Endodermal cell (in vitro differentiated cells): ENCODE measurements at regions not wholly inside any gene's neighbourhood (a gene's known extent, or its start where the extent isn't known, plus 50 kb on each side); places are given as distances from the start of the nearest gene placed in this dataset.

ENCODE experiments used
- DNase-seq: peaks from one replicate; pipeline ENCODE4 v3.0.0-alpha.2; 2017
- H3K27ac ChIP-seq: 2 replicates; pipeline ENCODE4 v1.5.1; 2013; ENCODE audit warnings: mild to moderate bottlenecking, low read depth, low read length, moderate library complexity
- H3K27me3 ChIP-seq: 2 replicates; pipeline ENCODE4 v1.6.1; 2013; ENCODE audit warnings: mild to moderate bottlenecking, low read length, moderate library complexity; ENCODE audit not compliant: insufficient read depth, control insufficient read depth, poor library complexity, severe bottlenecking
- H3K36me3 ChIP-seq: 2 replicates; pipeline ENCODE4 v1.7.0; 2013; ENCODE audit warnings: mild to moderate bottlenecking, low read length, moderate library complexity; ENCODE audit not compliant: control insufficient read depth, insufficient read depth
- H3K4me1 ChIP-seq: one replicate; pipeline ENCODE4 v1.7.0; 2013; ENCODE audit warnings: low read length; ENCODE audit not compliant: control insufficient read depth, insufficient read depth
- H3K4me3 ChIP-seq: 2 replicates; pipeline ENCODE4 v1.5.1; 2013; ENCODE audit warnings: mild to moderate bottlenecking, low read length, moderate library complexity
- H3K9ac ChIP-seq: 2 replicates; pipeline ENCODE4 v1.6.1; 2013; ENCODE audit warnings: mild to moderate bottlenecking, low read length, moderate library complexity; ENCODE audit not compliant: poor library complexity, severe bottlenecking; ENCODE audit errors: extremely low read depth
- H3K9me3 ChIP-seq: 2 replicates; pipeline ENCODE4 v1.6.1; 2013; ENCODE audit warnings: mild to moderate bottlenecking, low read length, moderate library complexity; ENCODE audit not compliant: control insufficient read depth
- H3K27ac Mint-ChIP-seq: 2 replicates; pipeline ENCODE4 v1.8.0; 2020; ENCODE audit warnings: mixed read lengths
- H3K27me3 Mint-ChIP-seq: 2 replicates; pipeline ENCODE4 v1.8.0; 2021; ENCODE audit warnings: mild to moderate bottlenecking, mixed read lengths; ENCODE audit not compliant: insufficient read depth
- H3K36me3 Mint-ChIP-seq: 2 replicates; pipeline ENCODE4 v1.8.0; 2020; ENCODE audit warnings: low read depth, mixed read lengths
- H3K4me1 Mint-ChIP-seq: 2 replicates; pipeline ENCODE4 v1.8.0; 2020; ENCODE audit warnings: mixed read lengths
- H3K4me3 Mint-ChIP-seq: 2 replicates; pipeline ENCODE4 v1.8.0; 2020; ENCODE audit warnings: mild to moderate bottlenecking, moderate library complexity, mixed read lengths
- H3K9me3 Mint-ChIP-seq: 2 replicates; pipeline ENCODE4 v1.8.0; 2020; ENCODE audit warnings: mild to moderate bottlenecking, mixed read lengths
- WGBS, 2 experiments: methylation state at CpG; one replicate each; pipeline versions ENCODE4 v1.1.5 to v1.1.7; 2013; ENCODE audit warnings: missing lambda C conversion rate in 2 of 2, mixed read lengths in 1 of 2; ENCODE audit not compliant: insufficient coverage in 1 of 2, insufficient read length in 1 of 2; 5-methylcytosine and 5-hydroxymethylcytosine counted together
- TF ChIP-seq, protein P1 (sequence below): fragments of 200-600 bp; sonication (generic); conservative IDR thresholded peaks from 2 replicates; pipeline ENCODE4 v1.5.0; 2021; ENCODE audit warnings: antibody characterized with exemption, mild to moderate bottlenecking

DNA sequence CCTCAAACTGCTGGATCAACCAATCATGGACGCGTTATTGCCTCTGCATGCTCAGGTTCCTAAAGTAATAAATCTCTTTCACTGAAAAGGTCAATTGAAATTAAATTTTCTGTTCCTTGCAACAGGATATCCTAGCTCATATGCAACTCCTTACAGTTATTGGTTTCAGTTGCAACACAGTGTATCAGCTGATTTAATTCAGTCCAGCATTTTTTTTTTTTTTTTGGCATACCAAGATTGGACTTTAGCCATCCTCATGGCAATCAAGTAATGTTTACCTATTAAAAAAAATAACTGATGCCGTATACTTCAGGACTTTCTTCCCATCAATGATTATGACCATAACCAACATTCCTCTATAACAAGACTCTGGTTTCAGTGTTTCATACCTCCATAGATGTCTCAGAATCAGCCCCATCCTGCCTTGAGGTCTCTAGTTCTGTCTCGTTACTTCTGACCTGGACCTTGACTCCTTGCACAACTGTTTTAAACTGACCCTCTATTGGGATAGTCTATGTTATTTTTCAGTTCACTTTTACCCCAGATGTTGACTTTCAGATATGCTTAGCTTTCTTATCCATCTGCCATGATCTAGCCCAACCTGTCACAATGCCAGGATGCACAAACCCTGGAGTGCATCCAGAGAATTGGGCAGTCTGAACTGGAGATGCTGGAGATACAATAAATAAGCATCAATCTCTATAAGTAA lies 265.0 kb upstream of the GADL1 start:
- DNase-seq = no peak
- Mint-ChIP-seq H3K9me3 (no peaks in the 10 kb centered on the region), H3K27me3 (no peaks in the 10 kb centered on the region), H3K27ac (no peak overlapping the region), H3K4me1 (no peaks in the 10 kb centered on the region), H3K4me3 (no peak overlapping the region), H3K36me3 (no peaks in the 10 kb centered on the region)
- H3K36me3 ChIP-seq = no peaks in the 10 kb centered on the region
- no peaks in the 10 kb centered on the region for H3K4me1 ChIP-seq
- no peaks in the 10 kb centered on the region for H3K27me3 ChIP-seq
- H3K27ac ChIP-seq = no peak overlapping the region
- H3K9me3 ChIP-seq = no peaks in the 10 kb centered on the region
- no peak overlapping the region for H3K9ac ChIP-seq
- TF ChIP-seq, protein P1, sequence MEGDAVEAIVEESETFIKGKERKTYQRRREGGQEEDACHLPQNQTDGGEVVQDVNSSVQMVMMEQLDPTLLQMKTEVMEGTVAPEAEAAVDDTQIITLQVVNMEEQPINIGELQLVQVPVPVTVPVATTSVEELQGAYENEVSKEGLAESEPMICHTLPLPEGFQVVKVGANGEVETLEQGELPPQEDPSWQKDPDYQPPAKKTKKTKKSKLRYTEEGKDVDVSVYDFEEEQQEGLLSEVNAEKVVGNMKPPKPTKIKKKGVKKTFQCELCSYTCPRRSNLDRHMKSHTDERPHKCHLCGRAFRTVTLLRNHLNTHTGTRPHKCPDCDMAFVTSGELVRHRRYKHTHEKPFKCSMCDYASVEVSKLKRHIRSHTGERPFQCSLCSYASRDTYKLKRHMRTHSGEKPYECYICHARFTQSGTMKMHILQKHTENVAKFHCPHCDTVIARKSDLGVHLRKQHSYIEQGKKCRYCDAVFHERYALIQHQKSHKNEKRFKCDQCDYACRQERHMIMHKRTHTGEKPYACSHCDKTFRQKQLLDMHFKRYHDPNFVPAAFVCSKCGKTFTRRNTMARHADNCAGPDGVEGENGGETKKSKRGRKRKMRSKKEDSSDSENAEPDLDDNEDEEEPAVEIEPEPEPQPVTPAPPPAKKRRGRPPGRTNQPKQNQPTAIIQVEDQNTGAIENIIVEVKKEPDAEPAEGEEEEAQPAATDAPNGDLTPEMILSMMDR = no peak
- H3K4me3 ChIP-seq = no peak overlapping the region
- WGBS, 2 experiments = 95 to 100% methylated on average over 2 to 4 of the region's 4 CpGs

DNA sequence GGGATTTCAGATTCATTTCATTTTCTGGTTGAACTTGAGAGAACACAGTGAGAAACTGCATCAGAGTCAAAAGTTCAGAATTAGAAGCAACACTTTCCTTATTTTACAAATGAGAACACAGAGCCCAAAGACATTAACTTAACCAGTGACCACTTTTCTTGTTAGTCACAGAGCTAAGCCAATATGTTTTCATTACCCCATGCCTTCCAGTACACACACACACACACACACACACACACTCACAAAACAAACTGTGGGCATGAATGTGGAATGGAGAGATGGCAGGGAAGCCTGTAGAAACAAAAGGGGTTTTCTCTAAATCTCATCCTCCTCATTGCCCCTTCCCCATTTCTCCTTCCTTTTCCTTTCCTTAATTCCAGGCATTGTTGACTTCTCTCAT lies 267.4 kb upstream of the GADL1 start:
- no peaks in the 10 kb centered on the region for H3K36me3 ChIP-seq
- DNase-seq = no peak
- no peak overlapping the region for H3K4me3 Mint-ChIP-seq
- peaks cover 15% of the 10 kb centered on the region for H3K4me1 Mint-ChIP-seq
- TF ChIP-seq, protein P1 = no peak
- H3K27ac Mint-ChIP-seq = no peak overlapping the region
- H3K4me1 ChIP-seq = no peaks in the 10 kb centered on the region
- H3K4me3 ChIP-seq = no peak overlapping the region
- no peak overlapping the region for H3K9ac ChIP-seq
- H3K27me3 ChIP-seq = no peaks in the 10 kb centered on the region
- no peaks in the 10 kb centered on the region for H3K27me3 Mint-ChIP-seq
- no peaks in the 10 kb centered on the region for H3K9me3 ChIP-seq
- H3K27ac ChIP-seq = no peak overlapping the region
- no peaks in the 10 kb centered on the region for H3K9me3 Mint-ChIP-seq
- no peaks in the 10 kb centered on the region for H3K36me3 Mint-ChIP-seq

DNA sequence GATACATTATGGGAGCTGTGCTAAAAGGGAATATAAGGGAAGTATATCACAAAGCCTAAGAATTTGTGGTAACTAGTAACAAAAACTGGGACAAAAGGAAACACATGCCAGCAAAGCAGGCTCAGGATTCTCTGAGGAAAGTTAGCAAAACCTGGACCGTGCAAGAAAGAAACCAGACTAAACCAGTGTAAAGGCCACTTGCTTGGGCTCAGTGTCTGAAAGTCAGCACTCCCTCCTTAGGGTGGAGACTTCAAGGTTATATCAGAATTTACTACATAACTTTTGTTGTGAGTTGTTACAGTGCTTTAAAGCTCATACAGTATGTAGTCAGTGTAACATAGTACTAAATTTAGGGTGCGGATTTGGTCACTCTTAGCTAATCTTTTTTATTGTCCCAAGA lies 269.9 kb upstream of the GADL1 start:
- H3K4me3 Mint-ChIP-seq = no peak overlapping the region
- Histone ChIP-seq H3K9me3 (no peaks in the 10 kb centered on the region), H3K36me3 (no peaks in the 10 kb centered on the region), H3K27ac (no peak overlapping the region), H3K4me3 (no peak overlapping the region), H3K9ac (no peak overlapping the region), H3K27me3 (no peaks in the 10 kb centered on the region), H3K4me1 (no peaks in the 10 kb centered on the region)
- TF ChIP-seq, protein P1 = no peak
- 60 to 88% methylated on average over 1 to 2 of the region's 2 CpGs for WGBS, 2 experiments
- no peaks in the 10 kb centered on the region for H3K27me3 Mint-ChIP-seq
- H3K27ac Mint-ChIP-seq = no peak overlapping the region
- H3K9me3 Mint-ChIP-seq = no peaks in the 10 kb centered on the region
- H3K4me1 Mint-ChIP-seq = peaks cover 16% of the 10 kb centered on the region
- no peak for DNase-seq
- no peaks in the 10 kb centered on the region for H3K36me3 Mint-ChIP-seq
